Testis (tissue), 2 donors: ENCODE measurements at regions not wholly inside any gene's neighbourhood (a gene's known extent, or its start where the extent isn't known, plus 50 kb on each side); places are given as distances from the start of the nearest gene placed in this dataset.

ENCODE experiments used
- DNase-seq: peaks from one replicate; pipeline ENCODE4 v3.0.0-alpha.2; 2019
- H3K27ac ChIP-seq, 2 donors: fragments of 200-600 bp; sonication (generic); one replicate each; pipeline ENCODE4 v1.5.1; 2019
- H3K27me3 ChIP-seq: fragments of 200-600 bp; sonication (generic); one replicate; pipeline ENCODE4 v1.5.1; 2019
- H3K36me3 ChIP-seq: fragments of 200-600 bp; sonication (generic); one replicate; pipeline ENCODE4 v1.5.1; 2017; ENCODE audit warnings: low read depth; ENCODE audit errors: missing control alignments
- H3K4me1 ChIP-seq: fragments of 200-600 bp; sonication (generic); one replicate; pipeline ENCODE4 v1.5.1; 2019
- H3K4me3 ChIP-seq, 2 donors: fragments of 200-600 bp; sonication (generic); one replicate each; pipeline ENCODE4 v1.5.1; 2017 to 2019
- H3K9me3 ChIP-seq: fragments of 200-600 bp; sonication (generic); one replicate; pipeline ENCODE4 v1.5.1; 2017
- CTCF ChIP-seq, 3 experiments: fragments of 450-650 bp in 2 of 3; fragments of 200-600 bp in 1 of 3; sonication (generic) in 1 of 3; IDR thresholded peaks; one replicate each; pipeline ENCODE4 v1.5.1; 2016 to 2019; ENCODE audit warnings: antibody characterized with exemption in 3 of 3, mild to moderate bottlenecking in 2 of 3, moderate library complexity in 1 of 3
- POLR2A ChIP-seq: fragments of 450-650 bp; IDR thresholded peaks from one replicate; pipeline ENCODE4 v1.6.1; 2017; ENCODE audit warnings: antibody characterized with exemption, mild to moderate bottlenecking, moderate library complexity
- WGBS, 2 donors: methylation state at CpG; one replicate each; pipeline ENCODE4 v1.1.5; 2018; 5-methylcytosine and 5-hydroxymethylcytosine counted together
- intact Hi-C: fragments of 100-400 bp; cut with DNase I; formaldehyde crosslinking; loops from one replicate; pipeline ENCODE4 v1.15.1; 2023; ENCODE audit warnings: low total_unique reads

DNA sequence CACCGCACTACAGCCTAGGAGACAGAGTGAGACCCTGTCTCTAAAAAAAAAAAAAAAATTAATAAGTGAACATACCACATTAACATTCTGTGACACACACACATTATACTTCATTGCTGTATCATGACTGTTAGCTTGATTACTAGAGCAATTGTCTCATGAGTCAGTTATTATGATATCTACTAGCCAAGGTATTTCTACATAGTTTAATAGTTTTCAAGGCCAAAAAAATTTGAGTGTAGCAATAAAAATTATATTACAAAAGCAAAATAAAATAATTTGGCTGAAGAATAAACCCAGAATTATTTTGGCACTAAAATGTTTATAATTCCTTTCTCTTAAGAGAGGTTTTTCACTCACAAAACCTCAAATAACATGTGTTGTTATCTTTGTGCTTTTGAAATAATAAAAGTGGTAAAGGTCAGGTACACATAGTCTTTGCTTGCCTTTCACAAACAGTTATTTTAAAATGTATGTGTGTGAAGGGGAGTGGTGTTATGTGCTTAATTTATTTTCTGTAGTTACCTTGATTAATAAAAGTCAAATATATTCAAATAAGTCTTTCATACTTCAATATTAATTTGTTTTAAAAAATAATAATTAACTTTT, 136.9 kb upstream of the SPOPL start:
- DNase-seq: no peak
- Histone ChIP-seq H3K4me1 (no peaks in the 10 kb centered on the region), H3K27ac (peak overlapping the region in 1 of 2 donors; percentile 55), H3K36me3 (no peaks in the 10 kb centered on the region), H3K9me3 (no peaks in the 10 kb centered on the region), H3K27me3 (no peaks in the 10 kb centered on the region), H3K4me3 (no peak overlapping the region)
- intact Hi-C loops: no loop called here
- TF ChIP-seq POLR2A (no peak), CTCF (IDR thresholded peaks at IDR 0.05) (no peak)
- whole genome bisulfite sequencing, 2 donors: 69 to 80% methylated on average over 1 of the region's 1 CpG

DNA sequence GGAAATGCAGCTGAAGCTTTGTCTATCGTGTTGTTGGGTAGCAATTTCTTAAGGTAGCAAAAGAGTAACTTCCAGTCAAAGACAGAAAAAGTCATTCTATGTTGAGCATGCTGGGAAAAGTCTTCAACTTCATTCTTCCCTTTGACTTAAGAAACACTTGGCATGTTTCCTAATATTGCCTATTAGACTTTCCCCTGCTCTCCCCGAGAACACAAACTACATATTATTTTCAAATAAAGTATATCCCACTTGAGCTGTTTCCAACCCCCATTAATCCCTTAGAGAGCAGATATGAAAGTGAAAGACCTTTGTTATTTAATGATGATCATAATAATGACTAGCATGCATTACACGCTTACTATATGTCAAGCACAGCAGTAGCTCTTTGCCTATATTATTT, 136.0 kb upstream of the SPOPL start:
- Histone ChIP-seq H3K27me3 (no peaks in the 10 kb centered on the region), H3K27ac (no peak overlapping the region), H3K4me3 (no peak overlapping the region), H3K36me3 (no peaks in the 10 kb centered on the region), H3K4me1 (no peaks in the 10 kb centered on the region), H3K9me3 (no peaks in the 10 kb centered on the region)
- WGBS, 2 donors: 62 to 69% methylated on average over 3 of the region's 3 CpGs
- no peak for DNase-seq
- no peak for TF ChIP-seq CTCF (IDR thresholded peaks at IDR 0.05)
- no peak for TF ChIP-seq POLR2A
- intact Hi-C loops: no loop called here

GRCh38 chr2:138369856-138370255, 131.7 kb upstream of the SPOPL start:
- no peak for TF ChIP-seq CTCF (IDR thresholded peaks at IDR 0.05)
- no peak for TF ChIP-seq POLR2A
- no peak overlapping the region for H3K4me3 ChIP-seq
- H3K4me1 ChIP-seq: no peaks in the 10 kb centered on the region
- DNase-seq: no peak
- no peaks in the 10 kb centered on the region for H3K9me3 ChIP-seq
- H3K27me3 ChIP-seq: no peaks in the 10 kb centered on the region
- H3K36me3 ChIP-seq: no peaks in the 10 kb centered on the region
- no peak overlapping the region for H3K27ac ChIP-seq
- intact Hi-C loops: no loop called here

DNA sequence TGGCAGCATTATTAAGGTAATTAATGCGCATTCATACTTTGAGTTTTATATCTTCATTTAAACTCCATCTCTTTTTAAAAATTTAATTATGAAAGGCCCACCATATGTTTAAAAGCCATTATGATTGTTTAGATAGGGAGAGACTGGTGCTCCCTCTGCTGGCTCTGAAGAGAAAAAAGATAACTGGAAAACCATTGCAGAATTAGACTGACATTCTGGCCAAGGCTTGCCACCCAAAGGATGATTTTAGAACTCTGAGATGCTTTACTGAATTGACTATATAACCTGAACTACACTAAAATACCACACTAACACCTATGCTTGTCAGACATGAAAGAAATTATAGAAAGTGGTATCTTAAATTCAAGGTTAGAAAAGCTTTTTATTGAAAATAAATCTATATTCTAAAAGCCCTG, 127.6 kb upstream of the SPOPL start:
- intact Hi-C loops: no loop called here
- H3K4me3 ChIP-seq: no peak overlapping the region
- H3K27ac ChIP-seq: no peak overlapping the region
- H3K27me3 ChIP-seq: no peaks in the 10 kb centered on the region
- DNase-seq: peak; percentile 22
- H3K4me1 ChIP-seq: no peaks in the 10 kb centered on the region
- WGBS, 2 donors: 66 to 84% methylated on average over 1 of the region's 1 CpG
- H3K36me3 ChIP-seq: no peaks in the 10 kb centered on the region
- H3K9me3 ChIP-seq: no peaks in the 10 kb centered on the region
- no peak for TF ChIP-seq POLR2A
- peak; percentile 32 to 67 (median 41) for TF ChIP-seq CTCF (IDR thresholded peaks at IDR 0.05)

DNA sequence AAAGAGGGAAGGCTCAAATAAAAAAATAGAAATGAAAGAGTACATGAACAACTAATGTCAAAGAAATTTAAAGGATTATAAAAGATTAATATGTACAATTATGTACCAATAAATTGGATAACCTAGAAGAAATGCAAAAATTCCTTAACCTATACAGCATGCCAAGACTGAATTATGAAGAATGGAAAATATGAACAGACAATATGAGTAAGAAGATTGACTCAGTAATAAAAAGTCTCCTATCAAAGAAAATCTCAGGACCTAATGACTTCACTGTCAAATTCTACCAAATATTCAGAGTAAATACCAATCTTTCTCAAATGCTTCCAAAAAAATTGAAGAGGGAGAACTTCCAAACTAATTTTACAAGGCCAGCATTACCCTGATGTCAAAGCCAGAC, 120.2 kb upstream of the SPOPL start:
- TF ChIP-seq CTCF (IDR thresholded peaks at IDR 0.05) (no peak), POLR2A (no peak)
- intact Hi-C loops: no loop called here
- no peak for DNase-seq
- Histone ChIP-seq H3K27me3 (no peaks in the 10 kb centered on the region), H3K36me3 (no peaks in the 10 kb centered on the region), H3K9me3 (no peaks in the 10 kb centered on the region), H3K4me3 (no peak overlapping the region), H3K27ac (no peak overlapping the region), H3K4me1 (no peaks in the 10 kb centered on the region)
